Stimulated activated naive CD8-positive, alpha-beta T cell treated with anti-CD3 and anti-CD28 coated beads, Interleukin-15, amount 100 ng/mL, for 72 hours (primary cell): ENCODE measurements at regions not wholly inside any gene's neighbourhood (a gene's known extent, or its start where the extent isn't known, plus 50 kb on each side); places are given as distances from the start of the nearest gene placed in this dataset.
"Not testable (repeated sequence)": the region's sequence is repeated elsewhere in the genome, so short reads cannot be mapped to it uniquely, and the experiment has no call there.

Experiments
- ATAC-seq: fragments of 150-1000 bp; cut with Tn5 transposase; 2 replicates; pipeline ENCODE4 v1.10.0; 2021; ENCODE audit warnings: mild to moderate bottlenecking, moderate library complexity
- DNase-seq, 2 donors: peaks; one replicate each; pipeline ENCODE4 v3.0.0; 2021 to 2022
- H3K27ac Mint-ChIP-seq, 2 donors: one replicate each; pipeline ENCODE4 v1.8.0; 2022; ENCODE audit warnings: mild to moderate bottlenecking in 2 of 2, mixed read lengths in 2 of 2, moderate library complexity in 2 of 2
- H3K27me3 Mint-ChIP-seq: one replicate; pipeline ENCODE4 v1.8.0; 2022; ENCODE audit warnings: mixed read lengths
- H3K4me1 Mint-ChIP-seq: one replicate; pipeline ENCODE4 v1.8.0; 2022; ENCODE audit warnings: mild to moderate bottlenecking, mixed read lengths
- H3K4me3 Mint-ChIP-seq, 2 donors: one replicate each; pipeline ENCODE4 v1.8.0; 2022; ENCODE audit warnings: mild to moderate bottlenecking in 2 of 2, mixed read lengths in 2 of 2, moderate library complexity in 1 of 2
- H3K9me3 Mint-ChIP-seq, 2 donors: one replicate each; pipeline ENCODE4 v1.8.0; 2022; ENCODE audit warnings: mixed read lengths in 2 of 2

- Mint-ChIP-seq H3K4me1 (no peaks in the 10 kb centered on the region), H3K27me3 (no peaks in the 10 kb centered on the region)
- no peak for ATAC-seq
Measured at GRCh38 chr3:15889936-15890335, 92.2 kb upstream of the ANKRD28 start.

GRCh38 chr3:15892311-15893227, 94.8 kb upstream of the ANKRD28 start:
- ATAC-seq (no peak), DNase-seq (no peak)
- Mint-ChIP-seq H3K4me3 (no peak overlapping the region), H3K27me3 (no peaks in the 10 kb centered on the region), H3K27ac (no peak overlapping the region), H3K9me3 (peaks cover 0 to 7% of the 10 kb centered on the region in 2 donors), H3K4me1 (peaks cover 8% of the 10 kb centered on the region)

More at GRCh38 chr3:15889936-15890335, 92.2 kb upstream of the ANKRD28 start:
- no peak for DNase-seq
- Mint-ChIP-seq H3K9me3 (peaks cover 17 to 24% of the 10 kb centered on the region in 2 donors), H3K4me3 (no peak overlapping the region), H3K27ac (no peak overlapping the region)

- Mint-ChIP-seq H3K27ac (no peak overlapping the region), H3K9me3 (peaks cover 0 to 7% of the 10 kb centered on the region in 2 donors), H3K4me1 (peaks cover 8% of the 10 kb centered on the region), H3K4me3 (no peak overlapping the region), H3K27me3 (no peaks in the 10 kb centered on the region)
- ATAC-seq (no peak), DNase-seq (no peak)
Measured at GRCh38 chr3:15894382-15894781, 96.6 kb upstream of the ANKRD28 start.

- H3K27me3 Mint-ChIP-seq = no peaks in the 10 kb centered on the region
- H3K4me1 Mint-ChIP-seq = peaks cover 8% of the 10 kb centered on the region
- H3K9me3 Mint-ChIP-seq = peaks cover 0 to 7% of the 10 kb centered on the region in 2 donors
- H3K27ac Mint-ChIP-seq = no peak overlapping the region
- ATAC-seq = peak; percentile 84
- DNase-seq = no peak
- no peak overlapping the region for H3K4me3 Mint-ChIP-seq
Measured at GRCh38 chr3:15896500-15896899, 98.7 kb upstream of the ANKRD28 start.

GRCh38 chr3:15899388-15899787, 101.6 kb upstream of the ANKRD28 start:
- H3K9me3 Mint-ChIP-seq = peaks cover 0 to 7% of the 10 kb centered on the region in 2 donors
- H3K27me3 Mint-ChIP-seq = no peaks in the 10 kb centered on the region
- DNase-seq (no peak), ATAC-seq (no peak)
- H3K27ac Mint-ChIP-seq = no peak overlapping the region
- peaks cover 8% of the 10 kb centered on the region for H3K4me1 Mint-ChIP-seq
- no peak overlapping the region for H3K4me3 Mint-ChIP-seq

- H3K4me1 Mint-ChIP-seq = no peaks in the 10 kb centered on the region
- no peak for ATAC-seq
- H3K4me3 Mint-ChIP-seq = no peak overlapping the region
- peaks cover 0 to 3% of the 10 kb centered on the region in 2 donors for H3K9me3 Mint-ChIP-seq
- H3K27me3 Mint-ChIP-seq = no peaks in the 10 kb centered on the region
- no peak overlapping the region for H3K27ac Mint-ChIP-seq
- DNase-seq = no peak
Measured at GRCh38 chr3:15903164-15903563, 105.4 kb upstream of the ANKRD28 start.

- H3K4me3 Mint-ChIP-seq = no peak overlapping the region
- ATAC-seq (no peak), DNase-seq (no peak)
- peaks cover 0 to 3% of the 10 kb centered on the region in 2 donors for H3K9me3 Mint-ChIP-seq
- H3K4me1 Mint-ChIP-seq = no peaks in the 10 kb centered on the region
- no peak overlapping the region for H3K27ac Mint-ChIP-seq
- no peaks in the 10 kb centered on the region for H3K27me3 Mint-ChIP-seq
Measured at GRCh38 chr3:15903759-15904720, 106.3 kb upstream of the ANKRD28 start.

GRCh38 chr3:15905041-15905440, 107.3 kb upstream of the ANKRD28 start:
- Mint-ChIP-seq H3K27me3 (no peaks in the 10 kb centered on the region), H3K9me3 (peaks cover 3 to 6% of the 10 kb centered on the region in 2 donors), H3K27ac (no peak overlapping the region), H3K4me3 (no peak overlapping the region), H3K4me1 (no peaks in the 10 kb centered on the region)
- ATAC-seq (no peak), DNase-seq (no peak)

- not testable (repeated sequence) for H3K27me3 Mint-ChIP-seq, H3K4me1 Mint-ChIP-seq
- H3K9me3 Mint-ChIP-seq = peaks cover 20 to 29% of the 10 kb centered on the region in 2 donors
Measured at GRCh38 chr3:15907403-15907802, 109.6 kb upstream of the ANKRD28 start.

GRCh38 chr3:15918988-15919387, 121.2 kb upstream of the ANKRD28 start:
- H3K9me3 Mint-ChIP-seq = peaks cover 2 to 4% of the 10 kb centered on the region in 2 donors
- H3K4me1 Mint-ChIP-seq = no peaks in the 10 kb centered on the region
- no peaks in the 10 kb centered on the region for H3K27me3 Mint-ChIP-seq
- H3K4me3 Mint-ChIP-seq = no peak overlapping the region
- no peak overlapping the region for H3K27ac Mint-ChIP-seq
- DNase-seq = no peak
- no peak for ATAC-seq

More at GRCh38 chr3:15907403-15907802, 109.6 kb upstream of the ANKRD28 start:
- H3K4me3 Mint-ChIP-seq, ATAC-seq, DNase-seq, H3K27ac Mint-ChIP-seq: not testable (repeated sequence)

- H3K4me3 Mint-ChIP-seq = no peak overlapping the region
- H3K4me1 Mint-ChIP-seq = no peaks in the 10 kb centered on the region
- no peaks in the 10 kb centered on the region for H3K9me3 Mint-ChIP-seq
- DNase-seq (no peak), ATAC-seq (no peak)
- no peaks in the 10 kb centered on the region for H3K27me3 Mint-ChIP-seq
- no peak overlapping the region for H3K27ac Mint-ChIP-seq
Measured at GRCh38 chr3:15919971-15920370, 122.2 kb upstream of the ANKRD28 start.

- ATAC-seq = peak; percentile 59
- no peaks in the 10 kb centered on the region for H3K4me1 Mint-ChIP-seq
- no peak overlapping the region for H3K27ac Mint-ChIP-seq
- H3K27me3 Mint-ChIP-seq = no peaks in the 10 kb centered on the region
- DNase-seq = no peak
- H3K4me3 Mint-ChIP-seq = no peak overlapping the region
- no peaks in the 10 kb centered on the region for H3K9me3 Mint-ChIP-seq
Measured at GRCh38 chr3:15923640-15924405, 126.0 kb upstream of the ANKRD28 start.

- Mint-ChIP-seq H3K9me3 (no peaks in the 10 kb centered on the region), H3K4me3 (no peak overlapping the region), H3K27me3 (no peaks in the 10 kb centered on the region), H3K4me1 (no peaks in the 10 kb centered on the region), H3K27ac (no peak overlapping the region)
- DNase-seq (no peak), ATAC-seq (no peak)
Measured at GRCh38 chr3:15924914-15925313, 127.1 kb upstream of the ANKRD28 start.

- ATAC-seq = no peak
- no peaks in the 10 kb centered on the region for H3K27me3 Mint-ChIP-seq
Measured at GRCh38 chr3:15926871-15927270, 129.1 kb upstream of the ANKRD28 start.

GRCh38 chr3:15927969-15928368, 130.2 kb upstream of the ANKRD28 start:
- no peaks in the 10 kb centered on the region for H3K9me3 Mint-ChIP-seq
- no peak overlapping the region for H3K27ac Mint-ChIP-seq
- H3K4me3 Mint-ChIP-seq = no peak overlapping the region
- ATAC-seq (no peak), DNase-seq (no peak)
- no peaks in the 10 kb centered on the region for H3K27me3 Mint-ChIP-seq
- no peaks in the 10 kb centered on the region for H3K4me1 Mint-ChIP-seq

More at GRCh38 chr3:15926871-15927270, 129.1 kb upstream of the ANKRD28 start:
- no peak for DNase-seq
- Mint-ChIP-seq H3K9me3 (no peaks in the 10 kb centered on the region), H3K27ac (no peak overlapping the region), H3K4me3 (no peak overlapping the region), H3K4me1 (no peaks in the 10 kb centered on the region)
